NCI-H1436 (cell line): ENCODE measurements at regions not wholly inside any gene's neighbourhood (a gene's known extent, or its start where the extent isn't known, plus 50 kb on each side); places are given as distances from the start of the nearest gene placed in this dataset.
"Not testable (repeated sequence)": the region's sequence is repeated elsewhere in the genome, so short reads cannot be mapped to it uniquely, and the experiment has no call there.

ENCODE experiments used
- DNase-seq: peaks from one replicate; lab custom pipeline; 2025; lab: John Stamatoyannopoulos, UW

DNA sequence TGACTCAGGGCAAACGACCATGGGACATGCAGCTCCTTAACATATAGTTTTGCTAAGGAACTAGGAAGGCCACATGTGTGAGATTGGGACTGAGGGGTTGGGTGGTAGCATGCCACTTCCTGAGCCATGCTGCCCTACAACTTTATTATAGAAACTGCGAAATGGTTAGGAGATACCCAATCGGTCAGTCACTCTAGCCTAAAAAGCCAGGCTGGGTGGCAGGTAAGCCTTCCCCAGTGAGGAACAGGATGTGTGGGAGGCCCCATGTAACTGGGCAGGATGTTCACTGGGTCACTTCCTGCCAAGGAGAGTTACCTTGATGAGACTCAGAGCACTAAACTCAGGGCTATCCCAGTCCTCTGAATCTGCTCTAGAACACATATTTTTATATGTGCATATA is 123.5 kb downstream of the MAP3K7 start:
- DNase-seq = no peak

GRCh38 chr6:90462102-90462501 is 124.8 kb downstream of the MAP3K7 start:
- DNase-seq = no peak

GRCh38 chr6:90461383-90461782 is 125.5 kb downstream of the MAP3K7 start:
- DNase-seq = no peak

- no peak for DNase-seq
These were observed 126.8 kb downstream of the MAP3K7 start for GRCh38 chr6:90460051-90460450.

DNA sequence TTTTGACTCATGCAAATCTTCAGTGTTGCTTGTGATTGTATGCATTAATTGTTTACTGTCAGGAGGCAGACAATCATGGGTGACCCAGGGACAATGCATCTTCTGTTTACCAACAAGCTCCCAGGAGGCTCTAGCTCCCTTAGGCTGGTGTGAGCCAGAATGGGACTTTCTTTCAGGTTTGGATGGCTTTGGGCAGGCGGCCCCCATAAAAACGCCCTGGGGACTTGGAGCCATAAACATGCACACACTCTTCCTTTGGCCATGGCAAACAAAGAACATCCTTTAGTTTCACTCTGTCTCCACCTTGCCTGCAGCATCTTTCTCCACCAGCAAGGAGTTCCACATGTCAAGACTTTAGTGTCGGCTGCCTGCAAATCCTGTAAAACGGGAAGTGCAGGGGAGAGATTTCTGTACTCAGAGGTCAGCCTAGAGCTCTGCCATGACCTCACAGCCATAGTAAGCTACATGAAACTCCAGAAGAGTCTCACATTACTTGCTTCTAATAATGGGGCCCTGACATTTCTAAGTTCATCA is 127.6 kb downstream of the MAP3K7 start:
- no peak for DNase-seq

DNA sequence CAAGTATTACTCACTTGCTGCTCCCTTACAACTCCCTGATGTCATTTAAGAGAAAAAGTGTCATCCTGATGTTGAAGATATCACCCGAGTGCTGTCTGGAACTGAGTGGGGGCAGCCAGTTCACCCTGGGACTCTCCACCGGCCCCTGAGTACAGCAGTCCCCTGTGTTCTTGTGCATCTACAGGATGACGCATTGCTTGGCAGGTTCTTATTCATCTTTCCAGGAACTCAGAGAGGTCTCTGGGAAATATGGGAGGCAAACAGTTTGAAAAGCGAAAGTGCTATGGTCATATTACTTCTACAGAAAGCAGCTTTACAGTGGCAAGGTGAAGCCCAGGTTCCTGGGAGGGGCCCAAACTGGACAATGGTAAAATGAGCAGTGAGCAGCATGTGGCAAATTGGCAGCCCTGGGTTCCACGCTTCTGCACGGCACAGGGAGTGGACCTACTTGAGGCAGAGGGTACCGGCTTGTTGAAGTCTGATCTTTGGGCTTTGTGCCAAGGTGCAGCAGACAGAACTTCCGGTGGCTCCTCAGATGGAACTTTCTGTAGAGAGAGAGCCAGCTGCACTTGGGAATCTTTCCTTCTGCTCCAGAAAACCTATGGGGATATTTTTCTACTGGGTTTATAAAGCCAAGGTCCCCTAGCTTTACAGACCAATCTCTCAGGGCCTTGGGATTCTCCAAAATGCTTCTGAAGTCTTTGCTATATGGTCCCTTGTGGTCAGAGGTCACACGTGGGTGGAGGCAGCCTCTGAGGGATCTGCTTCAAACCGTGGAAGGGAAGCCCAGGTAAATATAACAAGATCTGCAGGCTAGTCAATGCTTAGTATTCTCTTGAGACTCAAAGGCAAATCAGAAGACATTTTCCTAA is 128.3 kb downstream of the MAP3K7 start:
- no peak for DNase-seq

DNA sequence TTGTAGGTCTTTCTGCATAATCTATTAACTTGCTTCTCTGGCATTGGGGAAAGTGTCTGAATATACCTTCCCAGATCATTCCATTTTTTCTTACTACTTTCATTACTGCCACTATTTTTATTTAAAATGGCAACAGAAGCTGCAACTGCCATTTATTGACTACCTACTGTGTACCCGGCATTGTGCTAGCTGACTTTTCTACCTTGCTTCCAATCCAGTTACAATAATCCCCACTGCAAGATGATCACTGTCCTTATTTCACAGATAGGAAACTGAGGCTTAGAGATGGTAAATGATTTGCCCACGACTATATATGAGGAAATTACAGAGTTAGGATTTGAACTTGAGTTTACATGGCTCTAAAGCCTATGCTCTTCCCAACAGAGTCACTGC is 129.0 kb downstream of the MAP3K7 start:
- no peak for DNase-seq

DNA sequence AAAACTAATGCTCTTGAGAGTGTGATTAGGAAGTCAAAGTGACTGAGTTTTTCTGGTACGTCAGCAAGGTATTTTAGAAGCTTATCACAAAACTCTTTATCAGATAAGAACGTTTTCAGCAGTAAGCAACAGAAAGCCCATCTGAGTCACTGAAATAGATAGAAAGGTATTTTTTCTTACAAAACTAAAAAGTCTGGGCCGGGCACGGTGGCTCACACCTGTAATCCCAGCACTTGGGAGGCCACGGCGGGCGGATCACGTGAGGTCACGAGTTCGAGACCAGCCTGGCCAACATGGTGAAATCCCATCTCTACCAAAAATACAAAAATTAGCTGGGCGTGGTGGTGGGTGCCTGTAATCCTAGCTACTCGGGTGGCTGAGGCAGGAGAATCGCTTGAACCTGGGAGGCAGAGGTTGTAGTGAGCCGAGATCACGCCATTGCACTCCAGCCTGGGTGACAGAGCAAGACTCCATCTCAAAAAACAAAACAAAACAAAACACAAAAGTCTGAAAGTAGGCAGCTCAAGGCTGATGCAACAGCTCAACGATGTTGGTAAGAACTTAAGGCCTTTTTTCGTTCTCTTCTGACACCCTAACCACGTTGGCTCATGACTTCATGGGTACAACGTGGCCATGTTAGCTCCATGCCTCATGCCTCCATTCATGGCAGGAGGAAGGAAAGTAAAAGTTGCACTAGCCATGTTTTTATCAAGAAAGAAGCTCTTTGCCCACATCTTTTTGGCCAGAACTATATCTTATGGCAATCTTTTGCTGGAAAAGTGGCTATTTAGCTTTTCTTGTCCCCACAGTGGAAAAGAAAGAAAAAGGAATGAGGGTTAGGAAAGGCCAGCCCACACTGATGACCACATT is 129.6 kb downstream of the MAP3K7 start:
- DNase-seq = not testable (repeated sequence)

DNA sequence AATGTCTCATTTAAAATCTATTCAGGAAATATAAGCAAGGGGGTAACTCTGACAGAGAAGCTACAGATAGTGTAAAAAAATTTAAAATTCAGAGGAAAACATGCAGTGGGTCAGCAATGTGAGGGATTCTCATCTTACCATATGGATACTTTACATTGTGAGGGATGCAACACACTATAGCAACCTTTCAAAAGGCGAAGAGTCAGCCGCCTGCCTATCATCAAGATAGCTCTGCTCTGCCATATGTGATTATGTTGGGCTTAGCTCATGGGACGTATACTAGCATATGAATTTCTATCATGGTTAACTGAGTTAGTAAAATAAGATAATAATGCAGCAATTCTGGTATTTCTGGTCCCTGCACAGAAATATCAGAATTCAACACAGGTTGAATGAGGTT is 130.9 kb downstream of the MAP3K7 start:
- DNase-seq = no peak

- no peak for DNase-seq
These were observed 131.9 kb downstream of the MAP3K7 start for GRCh38 chr6:90454836-90455427.

- DNase-seq = no peak
These were observed 136.5 kb downstream of the MAP3K7 start for GRCh38 chr6:90450268-90450953.

- no peak for DNase-seq
These were observed 137.6 kb downstream of the MAP3K7 start for GRCh38 chr6:90449311-90449710.

- DNase-seq = no peak
These were observed 138.0 kb downstream of the MAP3K7 start for GRCh38 chr6:90448836-90449235.

- DNase-seq = no peak
These were observed 140.7 kb downstream of the MAP3K7 start for GRCh38 chr6:90446164-90446563.

DNA sequence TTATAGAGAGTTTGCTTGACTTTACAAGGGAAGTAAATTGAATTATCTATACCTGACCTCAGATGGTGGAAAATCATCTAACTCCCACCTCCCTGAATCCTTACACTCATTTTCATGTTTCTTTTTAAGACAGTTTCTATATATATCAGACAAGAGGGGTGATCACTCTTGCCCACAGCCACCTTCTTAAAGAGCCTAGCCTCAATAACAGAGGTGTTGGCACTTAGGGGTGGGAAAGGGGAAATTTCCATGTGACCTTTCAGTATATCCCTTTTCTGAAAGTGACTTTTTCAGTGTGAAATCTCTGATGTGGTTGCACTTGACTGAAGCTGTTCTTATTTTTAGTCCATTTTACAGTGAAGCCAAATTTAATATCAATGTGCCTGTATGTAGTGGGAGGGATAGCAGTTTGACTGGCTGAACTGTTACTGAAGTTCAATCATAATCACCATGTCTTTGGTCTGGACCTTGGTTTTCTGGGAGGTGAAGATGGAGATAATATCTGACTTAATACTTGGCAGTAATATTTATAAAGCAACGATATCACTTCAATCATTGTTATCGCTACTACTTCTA is 141.3 kb downstream of the MAP3K7 start:
- DNase-seq = no peak

DNA sequence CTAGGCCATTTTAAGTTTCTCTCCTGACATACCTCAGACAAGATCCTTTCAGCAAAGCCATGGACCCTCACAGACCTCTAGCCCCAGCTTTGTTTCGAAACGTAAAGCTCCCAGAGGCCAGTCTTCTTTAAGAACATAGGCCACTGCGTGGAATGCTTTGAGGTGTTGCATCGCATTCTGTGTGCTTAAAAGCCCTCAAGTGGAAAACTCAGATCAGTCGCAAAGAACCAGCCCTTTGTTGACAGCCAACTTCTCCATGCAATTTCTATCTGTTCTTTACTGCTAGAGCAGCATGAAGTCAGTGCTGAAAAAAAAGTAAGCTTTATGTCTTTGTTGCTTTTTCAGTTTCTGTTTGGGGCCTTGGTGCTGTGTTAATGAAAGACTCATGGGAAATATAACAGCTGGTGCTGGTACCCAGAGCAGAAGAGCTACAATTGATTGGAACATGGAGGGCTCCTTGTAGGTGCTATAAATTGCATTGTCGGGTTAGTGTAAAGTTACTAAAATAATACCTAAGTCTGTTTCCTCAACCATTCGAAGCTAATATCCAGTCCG is 142.6 kb downstream of the MAP3K7 start:
- DNase-seq = no peak

DNA sequence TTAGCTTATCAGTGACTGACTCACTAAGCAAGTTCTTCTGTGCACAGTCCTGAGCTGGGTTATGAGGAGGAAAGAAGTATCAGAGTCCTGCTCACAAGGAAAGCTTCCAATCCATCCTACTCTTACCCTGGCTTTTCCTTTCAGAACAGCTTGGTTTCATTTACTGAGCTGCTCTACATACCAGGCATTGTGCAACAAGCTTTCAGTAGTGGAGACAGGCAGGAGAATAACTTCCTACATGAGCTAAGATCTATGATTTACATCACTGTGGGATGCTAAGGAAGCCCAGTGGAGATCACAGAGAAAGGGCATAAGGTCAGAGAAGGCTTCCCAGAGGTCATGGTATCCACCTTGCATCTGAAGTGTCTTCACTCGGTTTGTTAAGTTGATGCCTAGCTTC is 144.5 kb downstream of the MAP3K7 start:
- DNase-seq = no peak

GRCh38 chr6:90440586-90441283 is 144.1 kb upstream of the BACH2 start:
- DNase-seq = no peak

DNA sequence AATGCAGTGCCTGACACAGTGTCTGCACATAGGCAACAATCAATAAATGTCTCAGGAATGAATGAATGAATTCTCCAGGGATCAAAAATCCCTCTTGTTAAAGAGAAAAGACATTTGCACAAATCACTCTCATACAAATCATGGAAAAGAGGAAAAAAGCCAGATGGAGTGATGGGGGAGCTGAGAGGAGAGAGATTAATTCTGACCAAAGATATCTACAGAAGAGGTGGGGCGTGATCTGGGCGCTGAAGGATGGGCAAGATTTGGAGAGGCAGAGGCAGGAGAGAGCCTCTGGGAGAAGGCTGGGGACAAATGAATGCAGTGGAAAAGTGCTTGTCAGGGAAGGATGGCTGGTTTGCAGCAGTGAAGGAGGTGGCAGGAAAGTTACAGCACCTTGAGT is 142.9 kb upstream of the BACH2 start:
- DNase-seq = no peak

DNA sequence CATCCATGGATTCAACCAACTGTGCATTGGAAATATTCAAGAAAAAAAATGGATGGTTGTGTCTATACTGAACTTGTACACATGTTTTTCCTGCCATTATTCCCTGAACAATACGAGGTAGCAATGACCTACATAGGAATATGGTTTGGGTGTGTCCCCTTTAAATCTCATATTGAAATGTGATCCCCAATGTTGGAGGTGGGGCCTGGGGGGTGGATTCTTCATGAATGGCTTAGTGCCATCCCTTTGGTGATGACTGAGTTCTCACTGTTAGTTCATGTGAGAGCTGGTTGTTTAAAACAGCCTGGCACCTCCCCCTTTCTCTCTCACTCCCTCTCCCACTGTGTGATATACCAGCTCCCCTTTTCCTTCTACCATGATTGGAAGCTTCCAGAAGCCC is 139.8 kb upstream of the BACH2 start:
- DNase-seq = no peak
